ENCODE measurements at regions not wholly inside any gene's neighbourhood (a gene's known extent, or its start where the extent isn't known, plus 50 kb on each side); places are given as distances from the start of the nearest gene placed in this dataset.

DNA sequence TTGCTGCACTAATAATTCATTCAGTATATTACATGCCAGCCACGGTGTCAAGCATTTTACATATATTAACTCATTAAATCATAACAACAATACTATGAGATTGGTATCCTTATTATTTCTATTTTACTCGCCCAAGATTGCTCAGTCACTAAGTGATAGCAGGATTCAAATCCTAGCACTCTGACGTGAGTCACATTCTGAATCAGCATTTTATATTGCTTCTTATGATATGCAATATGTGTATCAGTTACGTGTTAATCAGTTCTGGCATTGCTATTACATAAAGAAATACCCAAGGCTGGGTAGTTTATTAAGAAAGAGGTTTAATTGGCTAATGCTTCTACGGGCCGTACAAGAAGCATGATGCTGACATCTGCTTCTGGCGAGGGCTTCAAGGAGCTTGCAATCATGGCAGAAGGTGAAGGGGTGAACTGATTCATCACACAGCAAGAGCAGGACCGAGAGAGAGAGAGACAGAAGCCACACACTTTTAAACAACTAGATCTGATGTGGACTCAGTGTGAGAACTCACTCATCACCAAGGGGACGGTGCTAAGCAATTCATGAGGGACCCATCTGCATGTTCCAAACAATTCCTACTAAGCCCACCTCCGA is 166.5 kb upstream of the TMCO5A start:
- TF ChIP-seq POLR2A (IDR thresholded peaks at IDR 0.05; ENCODE audit: low read length), result no peak
- no peak for TF ChIP-seq GATA1 (IDR thresholded peaks at IDR 0.05; ENCODE audit: low read depth, low read length)
